Panc1 (cell line): ENCODE measurements at regions not wholly inside any gene's neighbourhood (a gene's known extent, or its start where the extent isn't known, plus 50 kb on each side); places are given as distances from the start of the nearest gene placed in this dataset.

ENCODE experiments used
- CTCF ChIP-seq: fragments of 450-650 bp; IDR thresholded peaks from 2 replicates; pipeline ENCODE4 v1.5.1; 2017; ENCODE audit warnings: mild to moderate bottlenecking
- POLR2AphosphoS5 ChIP-seq: IDR thresholded peaks from 2 replicates; pipeline ENCODE4 v1.6.1; 2012; ENCODE audit warnings: mild to moderate bottlenecking, low read depth, low read length, moderate library complexity
- REST ChIP-seq, 2 experiments: IDR thresholded peaks; 2 replicates each; pipeline ENCODE4 v1.6.1; 2011 to 2012; ENCODE audit warnings: low read depth in 2 of 2, control low read depth in 1 of 2, low read length in 1 of 2, mild to moderate bottlenecking in 1 of 2, moderate library complexity in 1 of 2; ENCODE audit not compliant: insufficient read depth in 1 of 2
- TCF7L2 ChIP-seq: IDR thresholded peaks from 2 replicates; pipeline ENCODE4 v1.6.1; 2011; ENCODE audit warnings: mild to moderate bottlenecking, low read depth, low read length, inconsistent platforms

- TF ChIP-seq REST (IDR thresholded peaks at IDR 0.05; ENCODE audit: insufficient read depth in 1 of 2, low read depth in 2 of 2, low read length in 1 of 2): no peak
- TF ChIP-seq POLR2AphosphoS5: no peak
- TF ChIP-seq CTCF: no peak
- no peak for TF ChIP-seq TCF7L2
Observed at GRCh38 chr6:105757512-105758200, 328.5 kb upstream of the PRDM1 start.
